Suppressor macrophage (primary cell): ENCODE measurements at regions not wholly inside any gene's neighbourhood (a gene's known extent, or its start where the extent isn't known, plus 50 kb on each side); places are given as distances from the start of the nearest gene placed in this dataset.

Experiments used
- DNase-seq, 4 experiments: peaks; one replicate each; pipeline ENCODE4 v3.0.0-alpha.2; 2020 to 2022

DNA sequence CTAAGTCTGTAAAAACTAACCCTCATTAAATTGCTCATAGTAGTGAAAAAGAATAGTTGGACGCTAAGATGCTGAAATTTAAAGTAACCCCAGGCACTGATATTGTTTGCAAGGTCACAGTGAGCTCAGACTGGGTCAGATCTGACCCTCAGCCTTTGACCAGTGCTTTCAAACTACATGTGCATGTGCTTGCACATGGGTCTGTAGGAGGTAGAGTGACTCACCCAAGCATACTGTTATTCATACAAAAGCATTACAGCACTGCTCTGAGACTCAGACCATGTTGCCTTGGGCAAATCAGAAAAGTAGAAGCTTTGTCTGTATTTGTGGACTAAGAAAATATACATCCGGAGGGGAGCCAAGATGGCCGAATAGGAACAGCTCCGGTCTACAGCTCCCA lies 326.4 kb upstream of the MARCKS start:
- DNase-seq, result peak; percentile 49 to 75 (median 54)

GRCh38 chr6:113539202-113539601 lies 317.9 kb upstream of the MARCKS start:
- DNase-seq, result no peak

DNA sequence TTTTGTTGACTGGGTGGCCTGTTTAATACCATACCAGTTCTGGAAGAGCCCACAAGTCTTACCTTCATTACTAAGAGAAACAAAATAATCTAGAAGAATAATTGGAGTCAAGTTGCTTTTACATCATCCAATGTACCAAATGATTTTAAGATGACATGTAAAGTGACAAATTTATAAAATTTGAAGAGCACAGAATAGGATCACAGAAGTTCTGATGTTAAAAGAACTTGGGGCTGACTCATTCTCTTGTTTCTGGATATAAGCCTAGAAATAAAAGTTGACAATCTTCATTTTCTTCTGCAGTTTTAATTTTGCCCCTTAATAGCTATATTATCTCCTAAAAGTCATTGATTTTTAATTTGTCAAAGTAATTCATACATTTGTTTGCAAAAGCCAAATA lies 317.5 kb upstream of the MARCKS start:
- DNase-seq, result no peak

DNA sequence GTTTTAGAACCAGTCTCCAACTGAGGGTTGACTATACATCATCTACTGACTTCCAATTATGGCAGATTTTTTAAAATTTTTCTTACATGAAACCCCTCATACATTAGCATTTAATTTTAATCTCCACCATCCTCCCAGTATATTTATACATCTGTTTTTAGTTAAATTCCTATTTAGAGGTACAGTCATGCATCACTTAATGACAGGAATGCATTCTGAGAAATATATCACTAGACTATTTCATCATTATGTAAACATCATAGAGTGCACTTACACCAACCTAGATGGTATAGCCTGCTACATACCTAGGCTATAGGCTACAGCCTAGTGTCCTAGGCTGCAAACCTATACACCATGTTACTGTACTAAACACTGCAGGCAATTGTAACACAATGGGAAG lies 316.7 kb upstream of the MARCKS start:
- no peak for DNase-seq

- no peak for DNase-seq
These were observed 306.0 kb upstream of the MARCKS start for GRCh38 chr6:113551168-113551567.

- DNase-seq, result no peak
These were observed 300.4 kb upstream of the MARCKS start for GRCh38 chr6:113556775-113557174.

DNA sequence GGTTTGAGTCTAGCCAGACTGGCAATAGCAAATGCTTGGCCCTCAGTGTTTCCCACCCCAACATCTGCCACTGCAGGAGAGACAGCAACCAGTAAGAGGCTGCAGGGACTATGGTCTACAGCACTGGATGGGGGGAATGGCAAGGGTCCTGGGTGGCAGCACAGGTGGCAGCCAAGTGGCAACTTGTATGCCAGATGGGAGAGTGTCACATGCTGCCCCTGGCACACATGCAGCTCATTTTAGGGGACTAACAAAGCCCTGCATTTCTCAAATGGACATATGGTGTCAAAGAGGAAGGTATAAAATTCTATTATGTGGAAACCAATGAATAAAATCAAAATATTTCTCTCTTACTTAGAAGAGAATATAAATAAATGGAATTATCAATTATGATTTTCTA lies 298.7 kb upstream of the MARCKS start:
- no peak for DNase-seq

GRCh38 chr6:113558966-113559365 lies 298.2 kb upstream of the MARCKS start:
- DNase-seq, result peak in 2 of 4 experiments; percentile 17 to 33

- DNase-seq, result no peak
These were observed 296.8 kb upstream of the MARCKS start for GRCh38 chr6:113560376-113560775.

- no peak for DNase-seq
These were observed 296.2 kb upstream of the MARCKS start for GRCh38 chr6:113560908-113561307.

- DNase-seq, result no peak
These were observed 294.9 kb upstream of the MARCKS start for GRCh38 chr6:113562248-113562647.

- peak; percentile 72 to 82 (median 79) for DNase-seq
These were observed 292.6 kb upstream of the MARCKS start for GRCh38 chr6:113564371-113565171.

- no peak for DNase-seq
These were observed 291.8 kb upstream of the MARCKS start for GRCh38 chr6:113565306-113565705.

- no peak for DNase-seq
These were observed 287.0 kb upstream of the MARCKS start for GRCh38 chr6:113570161-113570560.

- DNase-seq, result no peak
These were observed 286.5 kb upstream of the MARCKS start for GRCh38 chr6:113570641-113571040.

- no peak for DNase-seq
These were observed 283.0 kb upstream of the MARCKS start for GRCh38 chr6:113574147-113574546.

DNA sequence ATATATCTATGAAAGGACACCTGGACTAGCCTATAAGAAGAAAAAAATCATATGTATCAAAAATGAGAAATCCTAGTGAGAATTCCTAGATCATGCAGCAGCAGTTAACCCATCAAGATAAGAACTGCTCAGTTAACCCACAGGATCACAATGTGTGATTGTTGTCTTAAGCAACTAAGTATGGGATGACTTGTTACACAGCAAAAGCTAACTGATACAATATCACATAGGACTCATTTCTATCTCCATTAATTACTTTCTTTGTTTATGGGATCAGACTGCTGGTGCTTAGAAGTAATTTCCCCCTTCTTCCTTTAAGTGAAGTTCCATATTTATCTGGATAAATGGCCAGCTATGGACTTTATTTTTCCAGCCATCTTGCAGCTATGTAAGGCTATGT lies 280.8 kb upstream of the MARCKS start:
- no peak for DNase-seq

DNA sequence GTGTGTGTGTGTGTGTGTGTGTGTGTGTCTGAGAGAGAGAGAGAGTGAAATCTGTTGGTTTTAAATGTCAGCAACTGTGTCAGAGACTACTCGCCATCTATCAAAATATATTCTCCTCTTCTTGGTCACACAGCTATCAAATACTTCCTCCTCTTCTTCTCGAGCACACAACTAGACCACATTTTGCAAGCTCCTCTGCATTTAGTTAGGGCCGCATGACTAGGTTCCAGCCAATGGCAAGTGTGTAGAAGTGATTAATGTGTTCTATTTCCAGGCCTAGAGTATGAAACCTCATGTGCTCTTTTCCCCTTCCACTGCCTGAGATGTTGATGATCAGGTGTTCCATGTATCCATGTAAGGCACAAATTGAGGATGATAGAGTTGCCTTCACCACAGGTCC lies 278.5 kb upstream of the MARCKS start:
- DNase-seq, result peak in 3 of 4 experiments; percentile 10 to 26 (median 10)

DNA sequence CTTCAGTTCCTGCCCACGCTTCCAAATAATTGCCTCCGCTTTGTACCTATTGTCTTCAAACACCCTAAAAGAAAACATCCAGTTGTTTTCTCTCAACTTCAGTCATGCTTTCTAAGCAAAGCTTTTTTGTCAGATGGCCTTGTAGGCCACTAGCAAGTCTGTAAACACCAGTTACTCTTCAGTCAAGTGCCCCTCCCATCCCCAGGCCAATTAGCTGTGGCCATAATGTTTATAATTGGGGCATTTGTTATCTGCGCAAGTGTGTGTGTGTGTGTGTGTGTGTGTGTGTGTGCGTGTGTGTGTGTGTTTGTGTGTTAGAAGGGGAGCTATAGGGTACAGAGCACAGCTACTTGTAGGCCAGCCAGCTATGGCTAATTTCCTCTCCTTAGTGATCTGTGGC lies 272.4 kb upstream of the MARCKS start:
- no peak for DNase-seq

DNA sequence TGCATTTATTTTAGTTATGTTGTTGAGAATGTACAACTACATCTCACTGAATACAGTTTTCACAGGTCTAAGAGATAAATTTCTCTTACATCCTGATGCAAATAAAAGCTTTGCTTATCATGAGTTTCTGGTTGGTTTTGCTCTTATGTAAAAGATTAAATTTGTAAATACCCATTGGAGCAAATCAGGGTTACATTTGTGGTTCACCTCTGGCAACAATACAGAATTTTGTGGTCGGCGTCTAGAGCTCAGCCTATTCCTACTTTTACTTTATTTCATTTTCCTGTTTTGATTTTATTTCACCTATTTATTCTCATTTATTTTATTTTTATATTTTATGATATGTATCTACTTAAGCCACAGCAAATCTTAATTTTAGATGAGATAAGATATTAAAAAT lies 271.9 kb upstream of the MARCKS start:
- no peak for DNase-seq

- no peak for DNase-seq
These were observed 270.6 kb upstream of the MARCKS start for GRCh38 chr6:113586413-113587077.

DNA sequence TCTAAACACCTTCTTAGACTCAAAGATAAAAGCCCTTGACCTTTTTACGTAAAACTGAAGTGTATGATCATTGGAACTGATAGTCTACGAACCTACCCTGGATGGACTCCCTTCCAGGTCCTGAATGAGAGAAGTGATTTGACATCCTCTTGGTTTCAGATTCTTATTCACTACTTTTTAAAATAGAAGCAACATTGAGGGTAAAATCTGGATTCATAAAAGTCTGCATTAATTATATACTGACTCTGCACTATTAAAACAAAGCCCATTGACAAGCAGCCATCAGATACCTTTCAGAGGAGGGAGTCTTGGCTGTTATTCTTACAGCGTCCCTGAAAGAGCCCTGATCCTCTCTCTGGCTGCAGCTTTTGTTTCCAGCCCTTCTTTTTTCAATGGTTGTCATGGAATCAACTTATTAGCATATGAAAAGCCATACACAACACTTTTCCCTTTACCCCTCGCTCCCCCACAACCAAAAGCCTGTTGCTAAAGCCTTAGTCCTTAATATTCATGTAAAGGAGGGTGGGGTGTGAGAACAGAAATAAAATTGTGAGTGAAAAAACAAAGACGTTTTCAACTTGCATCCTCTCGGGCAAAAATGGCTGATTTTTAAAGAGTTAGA lies 270.0 kb upstream of the MARCKS start:
- DNase-seq, result no peak

- no peak for DNase-seq
These were observed 268.5 kb upstream of the MARCKS start for GRCh38 chr6:113588646-113589045.
